ENCODE measurements at regions not wholly inside any gene's neighbourhood (a gene's known extent, or its start where the extent isn't known, plus 50 kb on each side); places are given as distances from the start of the nearest gene placed in this dataset.

DNA sequence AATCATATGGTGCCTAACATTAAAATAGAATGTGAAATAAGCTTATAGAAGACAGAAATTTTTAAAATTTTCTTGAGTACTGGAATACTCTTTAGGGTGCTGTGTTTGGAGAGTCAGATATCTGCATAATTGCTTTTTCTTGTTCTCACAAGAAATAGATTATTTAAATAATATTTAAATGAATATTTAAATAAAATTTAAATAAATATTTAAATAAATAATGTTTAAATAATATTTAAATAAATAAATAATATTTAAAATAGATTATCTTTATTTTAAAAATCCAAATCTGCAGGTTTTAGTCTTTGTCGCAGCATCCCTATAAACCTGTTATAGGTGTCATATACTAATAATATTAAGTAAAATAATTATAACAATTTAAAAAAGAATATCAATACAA, 1589.4 kb downstream of the MAT2B start:
- POLR2A ChIA-PET, result no interaction called here
- Histone ChIP-seq H4K20me1 (ENCODE audit: control insufficient read depth, insufficient read depth) (no peaks in the 10 kb centered on the region), H3K9ac (ENCODE audit: control insufficient read depth, insufficient read depth, low read length) (no peak overlapping the region), H3K4me2 (ENCODE audit: control insufficient read depth, insufficient read depth) (no peak overlapping the region), H3K36me3 (ENCODE audit: control insufficient read depth in 2 of 2, insufficient read depth in 2 of 2, low read length in 1 of 2) (no peaks in the 10 kb centered on the region), H3K4me1 (ENCODE audit: control insufficient read depth, insufficient read depth, low read length) (no peaks in the 10 kb centered on the region), H3K9me3 (replicated peaks; ENCODE audit: control insufficient read depth, insufficient read depth, low read length) (no peaks in the 10 kb centered on the region), H3K4me3 (no peak overlapping the region), H2AFZ (ENCODE audit: control insufficient read depth, low read depth, low read length) (no peak overlapping the region), H3K79me2 (ENCODE audit: control insufficient read depth, insufficient read depth, low read length) (no peaks in the 10 kb centered on the region), H3K27me3 (replicated peaks in 1 of 2; ENCODE audit: control insufficient read depth in 2 of 2, insufficient read depth in 2 of 2, low read length in 1 of 2) (no peaks in the 10 kb centered on the region), H3K27ac (ENCODE audit: control insufficient read depth, insufficient read depth) (no peak overlapping the region)
- in situ Hi-C loops (cut with MboI), result no loop called here
- no TSS peak for BruUV-seq (replicated peaks)
- ATAC-seq (no peak), FAIRE-seq (no peak), DNase-seq (ENCODE audit: low read depth, low spot score) (no peak)
- WGBS (ENCODE audit: insufficient coverage, insufficient replicate concordance, low lambda C conversion rate, missing lambda C conversion rate), result 52% methylated on average over 1 of the region's 1 CpG
- RAD21 ChIA-PET (ENCODE audit: unreplicated experiment), result no interaction called here
- TF ChIP-seq CBX5 (IDR thresholded peaks at IDR 0.05; ENCODE audit: low read depth), result no peak
- no peak for TF ChIP-seq POLR2A (IDR thresholded peaks at IDR 0.05; ENCODE audit: low read depth, low read length)
- TF ChIP-seq EZH2 (IDR thresholded peaks at IDR 0.05; ENCODE audit: borderline replicate concordance, control insufficient read depth, low read depth, low read length), result no peak
- no peak for TF ChIP-seq USF2 (IDR thresholded peaks at IDR 0.05; ENCODE audit: borderline replicate concordance, low read depth, low read length)
- no peak for TF ChIP-seq NR2C1 (IDR thresholded peaks at IDR 0.05)
- TF ChIP-seq, protein P1, sequence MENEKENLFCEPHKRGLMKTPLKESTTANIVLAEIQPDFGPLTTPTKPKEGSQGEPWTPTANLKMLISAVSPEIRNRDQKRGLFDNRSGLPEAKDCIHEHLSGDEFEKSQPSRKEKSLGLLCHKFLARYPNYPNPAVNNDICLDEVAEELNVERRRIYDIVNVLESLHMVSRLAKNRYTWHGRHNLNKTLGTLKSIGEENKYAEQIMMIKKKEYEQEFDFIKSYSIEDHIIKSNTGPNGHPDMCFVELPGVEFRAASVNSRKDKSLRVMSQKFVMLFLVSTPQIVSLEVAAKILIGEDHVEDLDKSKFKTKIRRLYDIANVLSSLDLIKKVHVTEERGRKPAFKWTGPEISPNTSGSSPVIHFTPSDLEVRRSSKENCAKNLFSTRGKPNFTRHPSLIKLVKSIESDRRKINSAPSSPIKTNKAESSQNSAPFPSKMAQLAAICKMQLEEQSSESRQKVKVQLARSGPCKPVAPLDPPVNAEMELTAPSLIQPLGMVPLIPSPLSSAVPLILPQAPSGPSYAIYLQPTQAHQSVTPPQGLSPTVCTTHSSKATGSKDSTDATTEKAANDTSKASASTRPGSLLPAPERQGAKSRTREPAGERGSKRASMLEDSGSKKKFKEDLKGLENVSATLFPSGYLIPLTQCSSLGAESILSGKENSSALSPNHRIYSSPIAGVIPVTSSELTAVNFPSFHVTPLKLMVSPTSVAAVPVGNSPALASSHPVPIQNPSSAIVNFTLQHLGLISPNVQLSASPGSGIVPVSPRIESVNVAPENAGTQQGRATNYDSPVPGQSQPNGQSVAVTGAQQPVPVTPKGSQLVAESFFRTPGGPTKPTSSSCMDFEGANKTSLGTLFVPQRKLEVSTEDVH (IDR thresholded peaks at IDR 0.05; ENCODE audit: low read depth, partially characterized antibody), result no peak
- no peak for TF ChIP-seq CHD2 (IDR thresholded peaks at IDR 0.05; ENCODE audit: borderline replicate concordance, low read depth, low read length)
- no peak for TF ChIP-seq SKIL (IDR thresholded peaks at IDR 0.05; ENCODE audit: low read depth, poor library complexity, severe bottlenecking)
- no peak for TF ChIP-seq NFYB (IDR thresholded peaks at IDR 0.05; ENCODE audit: insufficient read depth, low read depth, low read length)
- TF ChIP-seq ELK1 (IDR thresholded peaks at IDR 0.05; ENCODE audit: low read depth, low read length), result no peak
- TF ChIP-seq HDAC2 (IDR thresholded peaks at IDR 0.05), result no peak
- no peak for TF ChIP-seq ASH2L (IDR thresholded peaks at IDR 0.05; ENCODE audit: borderline replicate concordance, low read depth)
- TF ChIP-seq POLR2AphosphoS5 (IDR thresholded peaks at IDR 0.05; ENCODE audit: low read length), result no peak
- TF ChIP-seq RELB (IDR thresholded peaks at IDR 0.05; ENCODE audit: low read depth), result no peak
- no peak for TF ChIP-seq JUND (IDR thresholded peaks at IDR 0.05; ENCODE audit: low read depth, low read length)
- no peak for TF ChIP-seq KLF5 (IDR thresholded peaks at IDR 0.05; ENCODE audit: partially characterized antibody)
- CTCF ChIA-PET, result interaction anchor here (1.4 kb wide), 1 partner anchor 8 kb away, joined by 5 read pairs; no protein-coding TSS in a partner anchor
- SMC1A ChIA-PET (ENCODE audit: uncharacterized antibody, unreplicated experiment), result no interaction called here
- intact Hi-C loops (cut with micrococcal nuclease; ENCODE audit: unreplicated experiment), result no loop called here

All from GM12878 (cell line).